ENCODE measurements at regions not wholly inside any gene's neighbourhood (a gene's known extent, or its start where the extent isn't known, plus 50 kb on each side); places are given as distances from the start of the nearest gene placed in this dataset.

GRCh38 chr4:156578713-156579112 is 392.9 kb downstream of the PDGFC start:
- BruUV-seq (replicated peaks), result no TSS peak
- Histone ChIP-seq H3K27me3 (ENCODE audit: control insufficient read depth in 2 of 2, insufficient read depth in 2 of 2, low read length in 2 of 2) (no peaks in the 10 kb centered on the region), H3K9me3 (replicated peaks; ENCODE audit: control insufficient read depth, insufficient read depth, low read length) (no peaks in the 10 kb centered on the region), H3K9me1 (replicated peaks; ENCODE audit: control insufficient read depth, extremely low read depth, insufficient read depth, low read length) (no peaks in the 10 kb centered on the region), H3K9ac (replicated peaks; ENCODE audit: extremely low read depth, insufficient read depth, low read length) (no peak overlapping the region), H3K79me2 (ENCODE audit: control insufficient read depth, insufficient read depth, low read length) (no peaks in the 10 kb centered on the region), H3K4me3 (replicated peaks in 1 of 3; ENCODE audit: insufficient read depth in 1 of 3, low read depth in 1 of 3, low read length in 3 of 3) (no peak overlapping the region), H4K20me1 (replicated peaks; ENCODE audit: control insufficient read depth, extremely low read depth, insufficient read depth, low read length) (no peaks in the 10 kb centered on the region), H3K27ac (ENCODE audit: insufficient read depth, low read depth, low read length) (peak overlapping the region; percentile 67), H3K36me3 (ENCODE audit: control insufficient read depth in 2 of 2, extremely low read depth in 1 of 2, insufficient read depth in 2 of 2, low read length in 2 of 2) (no peaks in the 10 kb centered on the region), H3K4me1 (ENCODE audit: control insufficient read depth, extremely low read depth, insufficient read depth, low read length) (peaks cover 23% of the 10 kb centered on the region), H3K4me2 (ENCODE audit: insufficient read depth, low read length) (peak overlapping the region; percentile 63), H2AFZ (ENCODE audit: low read depth, low read length) (peak overlapping the region; percentile 88)
- ChIA-PET POLR2A (no interaction called here), CTCF (interaction anchor here (1.1 to 1.8 kb wide), 2 partner anchors 10 to 103 kb away, joined by 3 to 8 read pairs; no protein-coding TSS in a partner anchor)
- DNase-seq (ENCODE audit: low read depth, low spot score), result no peak
- intact Hi-C loops (cut with micrococcal nuclease), result no loop called here
- dilution Hi-C loops (cut with MboI; ENCODE audit: extremely low pct_ligation_motif_present, low sequenced_read_pairs), result no loop called here
- TF ChIP-seq EZH2 (IDR thresholded peaks at IDR 0.05; ENCODE audit: borderline replicate concordance, low read depth, low read length, severe bottlenecking) (no peak), POLR2A (IDR thresholded peaks at IDR 0.05; ENCODE audit: low read depth, low read length) (no peak), MAX (IDR thresholded peaks at IDR 0.05; ENCODE audit: insufficient read depth, insufficient read length) (no peak), FOS (IDR thresholded peaks at IDR 0.05; ENCODE audit: borderline replicate concordance, insufficient read depth, low read length) (no peak), MYC (IDR thresholded peaks at IDR 0.05; ENCODE audit: low read depth, low read length) (no peak), JUN (IDR thresholded peaks at IDR 0.05; ENCODE audit: borderline replicate concordance, insufficient read depth, insufficient read length, low read depth) (no peak), POLR2AphosphoS5 (IDR thresholded peaks at IDR 0.05; ENCODE audit: insufficient read depth, low read depth, low read length) (no peak), GATA2 (IDR thresholded peaks at IDR 0.05; ENCODE audit: insufficient read depth, insufficient read length, low read depth, low read length) (no peak)
- TF ChIP-seq, protein P1, sequence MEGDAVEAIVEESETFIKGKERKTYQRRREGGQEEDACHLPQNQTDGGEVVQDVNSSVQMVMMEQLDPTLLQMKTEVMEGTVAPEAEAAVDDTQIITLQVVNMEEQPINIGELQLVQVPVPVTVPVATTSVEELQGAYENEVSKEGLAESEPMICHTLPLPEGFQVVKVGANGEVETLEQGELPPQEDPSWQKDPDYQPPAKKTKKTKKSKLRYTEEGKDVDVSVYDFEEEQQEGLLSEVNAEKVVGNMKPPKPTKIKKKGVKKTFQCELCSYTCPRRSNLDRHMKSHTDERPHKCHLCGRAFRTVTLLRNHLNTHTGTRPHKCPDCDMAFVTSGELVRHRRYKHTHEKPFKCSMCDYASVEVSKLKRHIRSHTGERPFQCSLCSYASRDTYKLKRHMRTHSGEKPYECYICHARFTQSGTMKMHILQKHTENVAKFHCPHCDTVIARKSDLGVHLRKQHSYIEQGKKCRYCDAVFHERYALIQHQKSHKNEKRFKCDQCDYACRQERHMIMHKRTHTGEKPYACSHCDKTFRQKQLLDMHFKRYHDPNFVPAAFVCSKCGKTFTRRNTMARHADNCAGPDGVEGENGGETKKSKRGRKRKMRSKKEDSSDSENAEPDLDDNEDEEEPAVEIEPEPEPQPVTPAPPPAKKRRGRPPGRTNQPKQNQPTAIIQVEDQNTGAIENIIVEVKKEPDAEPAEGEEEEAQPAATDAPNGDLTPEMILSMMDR (IDR thresholded peaks at IDR 0.05; ENCODE audit: extremely low read depth in 1 of 2, insufficient read depth in 1 of 2, low read depth in 1 of 2, low read length in 2 of 2), result no peak
- FAIRE-seq, result no peak

All from endothelial cell of umbilical vein (primary cell).